ENCODE measurements at regions not wholly inside any gene's neighbourhood (a gene's known extent, or its start where the extent isn't known, plus 50 kb on each side); places are given as distances from the start of the nearest gene placed in this dataset.
"Not testable (repeated sequence)": the region's sequence is repeated elsewhere in the genome, so short reads cannot be mapped to it uniquely, and the experiment has no call there.

DNA sequence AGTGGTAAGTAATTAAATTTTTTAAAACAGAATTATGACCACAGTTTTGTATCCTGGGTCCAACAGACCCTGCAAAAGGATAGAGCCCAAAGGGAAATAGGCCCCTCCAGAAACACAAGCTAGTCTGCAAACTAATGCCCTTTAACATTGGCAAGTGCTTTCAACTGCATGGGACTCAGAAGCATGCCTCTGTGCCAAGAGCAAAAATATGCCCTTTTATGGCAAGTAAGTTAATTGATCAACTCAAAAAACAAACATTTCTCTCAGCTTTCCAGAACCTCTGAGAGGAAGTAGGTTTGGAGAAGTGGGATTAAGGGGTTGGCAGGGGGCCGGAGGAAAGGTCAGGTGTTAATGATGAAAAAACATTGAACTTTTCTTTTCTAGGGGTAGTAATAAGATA is 186.6 kb upstream of the PRSS1 start:
- Histone ChIP-seq H3K9me2 (ENCODE audit: insufficient read depth) (no peaks in the 10 kb centered on the region), H3K4me2 (ENCODE audit: low read length) (no peak overlapping the region), H3K9me3 (ENCODE audit: control insufficient read depth in 1 of 2, insufficient read depth in 1 of 2, low read depth in 1 of 2, low read length in 2 of 2) (no peaks in the 10 kb centered on the region), H2AFZ (ENCODE audit: low read depth, low read length, poor library complexity, severe bottlenecking) (no peak overlapping the region), H3K4me1 (ENCODE audit: control insufficient read depth in 1 of 2, insufficient read depth in 2 of 2, low read length in 2 of 2) (peaks cover 1 to 7% of the 10 kb centered on the region in 2 experiments), H3K9ac (ENCODE audit: low read length) (no peak overlapping the region), H3K79me2 (ENCODE audit: insufficient read depth, low read length) (no peaks in the 10 kb centered on the region), H3K27ac (ENCODE audit: low read depth, low read length) (no peak overlapping the region), H3K4me3 (replicated peaks in 1 of 2; ENCODE audit: low read depth in 1 of 2, low read length in 2 of 2) (no peak overlapping the region), H3K27me3 (ENCODE audit: insufficient read depth, low read length) (no peaks in the 10 kb centered on the region), H4K20me1 (ENCODE audit: insufficient read depth) (no peaks in the 10 kb centered on the region), H3K36me3 (ENCODE audit: control insufficient read depth in 1 of 2, insufficient read depth in 2 of 2, low read length in 2 of 2) (no peaks in the 10 kb centered on the region)
- no TSS peak for BruUV-seq (replicated peaks)
- DNase-seq (ENCODE audit: low read depth, low spot score) = no peak
- ChIA-PET POLR2A (no interaction called here), RAD21 (ENCODE audit: low non-redundant PET in 1 of 2, low total read pairs in 2 of 2, uncharacterized antibody in 2 of 2, unreplicated experiment in 2 of 2) (no interaction called here), CTCF (interaction anchor here (1.1 to 1.4 kb wide), 3 partner anchors 21 to 25 kb away, joined by 3 to 4 read pairs (median 4); no protein-coding TSS in a partner anchor)
- TF ChIP-seq YY1 (IDR thresholded peaks at IDR 0.05; ENCODE audit: extremely low read depth, insufficient replicate concordance, low read depth, low read length) (no peak), SIN3A (IDR thresholded peaks at IDR 0.05; ENCODE audit: low read depth) (no peak), CEBPB (IDR thresholded peaks at IDR 0.05; ENCODE audit: low read depth) (no peak), ZFX (IDR thresholded peaks at IDR 0.05) (no peak), CBX3 (IDR thresholded peaks at IDR 0.05; ENCODE audit: low read depth) (no peak), POLR2A (IDR thresholded peaks at IDR 0.05; ENCODE audit: borderline replicate concordance, extremely low read depth, insufficient read depth, insufficient read length) (no peak), TCF7L2 (IDR thresholded peaks at IDR 0.05; ENCODE audit: borderline replicate concordance, extremely low read depth, insufficient read depth, insufficient read length) (no peak), FOSL1 (IDR thresholded peaks at IDR 0.05; ENCODE audit: low read depth) (no peak), ZNF274 (IDR thresholded peaks at IDR 0.05; ENCODE audit: low read depth, low read length) (no peak), SP1 (IDR thresholded peaks at IDR 0.05; ENCODE audit: low read depth) (no peak), SRF (IDR thresholded peaks at IDR 0.05; ENCODE audit: low read depth) (no peak), RAD21 (IDR thresholded peaks at IDR 0.05; ENCODE audit: low read depth) (no peak)
- TF ChIP-seq, protein P1, sequence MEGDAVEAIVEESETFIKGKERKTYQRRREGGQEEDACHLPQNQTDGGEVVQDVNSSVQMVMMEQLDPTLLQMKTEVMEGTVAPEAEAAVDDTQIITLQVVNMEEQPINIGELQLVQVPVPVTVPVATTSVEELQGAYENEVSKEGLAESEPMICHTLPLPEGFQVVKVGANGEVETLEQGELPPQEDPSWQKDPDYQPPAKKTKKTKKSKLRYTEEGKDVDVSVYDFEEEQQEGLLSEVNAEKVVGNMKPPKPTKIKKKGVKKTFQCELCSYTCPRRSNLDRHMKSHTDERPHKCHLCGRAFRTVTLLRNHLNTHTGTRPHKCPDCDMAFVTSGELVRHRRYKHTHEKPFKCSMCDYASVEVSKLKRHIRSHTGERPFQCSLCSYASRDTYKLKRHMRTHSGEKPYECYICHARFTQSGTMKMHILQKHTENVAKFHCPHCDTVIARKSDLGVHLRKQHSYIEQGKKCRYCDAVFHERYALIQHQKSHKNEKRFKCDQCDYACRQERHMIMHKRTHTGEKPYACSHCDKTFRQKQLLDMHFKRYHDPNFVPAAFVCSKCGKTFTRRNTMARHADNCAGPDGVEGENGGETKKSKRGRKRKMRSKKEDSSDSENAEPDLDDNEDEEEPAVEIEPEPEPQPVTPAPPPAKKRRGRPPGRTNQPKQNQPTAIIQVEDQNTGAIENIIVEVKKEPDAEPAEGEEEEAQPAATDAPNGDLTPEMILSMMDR (IDR thresholded peaks at IDR 0.05 in 2 of 3, conservative IDR thresholded peaks at IDR 0.05 in 1 of 3; ENCODE audit: borderline replicate concordance in 1 of 3, insufficient read depth in 1 of 3, low read depth in 2 of 3, low read length in 2 of 3) = no peak
- TF ChIP-seq, protein P2, sequence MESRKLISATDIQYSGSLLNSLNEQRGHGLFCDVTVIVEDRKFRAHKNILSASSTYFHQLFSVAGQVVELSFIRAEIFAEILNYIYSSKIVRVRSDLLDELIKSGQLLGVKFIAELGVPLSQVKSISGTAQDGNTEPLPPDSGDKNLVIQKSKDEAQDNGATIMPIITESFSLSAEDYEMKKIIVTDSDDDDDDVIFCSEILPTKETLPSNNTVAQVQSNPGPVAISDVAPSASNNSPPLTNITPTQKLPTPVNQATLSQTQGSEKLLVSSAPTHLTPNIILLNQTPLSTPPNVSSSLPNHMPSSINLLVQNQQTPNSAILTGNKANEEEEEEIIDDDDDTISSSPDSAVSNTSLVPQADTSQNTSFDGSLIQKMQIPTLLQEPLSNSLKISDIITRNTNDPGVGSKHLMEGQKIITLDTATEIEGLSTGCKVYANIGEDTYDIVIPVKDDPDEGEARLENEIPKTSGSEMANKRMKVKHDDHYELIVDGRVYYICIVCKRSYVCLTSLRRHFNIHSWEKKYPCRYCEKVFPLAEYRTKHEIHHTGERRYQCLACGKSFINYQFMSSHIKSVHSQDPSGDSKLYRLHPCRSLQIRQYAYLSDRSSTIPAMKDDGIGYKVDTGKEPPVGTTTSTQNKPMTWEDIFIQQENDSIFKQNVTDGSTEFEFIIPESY (IDR thresholded peaks at IDR 0.05; ENCODE audit: extremely low read depth, insufficient replicate concordance, low read length) = no peak
- TF ChIP-seq, protein P3, sequence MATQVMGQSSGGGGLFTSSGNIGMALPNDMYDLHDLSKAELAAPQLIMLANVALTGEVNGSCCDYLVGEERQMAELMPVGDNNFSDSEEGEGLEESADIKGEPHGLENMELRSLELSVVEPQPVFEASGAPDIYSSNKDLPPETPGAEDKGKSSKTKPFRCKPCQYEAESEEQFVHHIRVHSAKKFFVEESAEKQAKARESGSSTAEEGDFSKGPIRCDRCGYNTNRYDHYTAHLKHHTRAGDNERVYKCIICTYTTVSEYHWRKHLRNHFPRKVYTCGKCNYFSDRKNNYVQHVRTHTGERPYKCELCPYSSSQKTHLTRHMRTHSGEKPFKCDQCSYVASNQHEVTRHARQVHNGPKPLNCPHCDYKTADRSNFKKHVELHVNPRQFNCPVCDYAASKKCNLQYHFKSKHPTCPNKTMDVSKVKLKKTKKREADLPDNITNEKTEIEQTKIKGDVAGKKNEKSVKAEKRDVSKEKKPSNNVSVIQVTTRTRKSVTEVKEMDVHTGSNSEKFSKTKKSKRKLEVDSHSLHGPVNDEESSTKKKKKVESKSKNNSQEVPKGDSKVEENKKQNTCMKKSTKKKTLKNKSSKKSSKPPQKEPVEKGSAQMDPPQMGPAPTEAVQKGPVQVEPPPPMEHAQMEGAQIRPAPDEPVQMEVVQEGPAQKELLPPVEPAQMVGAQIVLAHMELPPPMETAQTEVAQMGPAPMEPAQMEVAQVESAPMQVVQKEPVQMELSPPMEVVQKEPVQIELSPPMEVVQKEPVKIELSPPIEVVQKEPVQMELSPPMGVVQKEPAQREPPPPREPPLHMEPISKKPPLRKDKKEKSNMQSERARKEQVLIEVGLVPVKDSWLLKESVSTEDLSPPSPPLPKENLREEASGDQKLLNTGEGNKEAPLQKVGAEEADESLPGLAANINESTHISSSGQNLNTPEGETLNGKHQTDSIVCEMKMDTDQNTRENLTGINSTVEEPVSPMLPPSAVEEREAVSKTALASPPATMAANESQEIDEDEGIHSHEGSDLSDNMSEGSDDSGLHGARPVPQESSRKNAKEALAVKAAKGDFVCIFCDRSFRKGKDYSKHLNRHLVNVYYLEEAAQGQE (IDR thresholded peaks at IDR 0.05; ENCODE audit: low read depth) = no peak
- no peak for ATAC-seq
- intact Hi-C loops (cut with micrococcal nuclease) = no loop called here

DNA sequence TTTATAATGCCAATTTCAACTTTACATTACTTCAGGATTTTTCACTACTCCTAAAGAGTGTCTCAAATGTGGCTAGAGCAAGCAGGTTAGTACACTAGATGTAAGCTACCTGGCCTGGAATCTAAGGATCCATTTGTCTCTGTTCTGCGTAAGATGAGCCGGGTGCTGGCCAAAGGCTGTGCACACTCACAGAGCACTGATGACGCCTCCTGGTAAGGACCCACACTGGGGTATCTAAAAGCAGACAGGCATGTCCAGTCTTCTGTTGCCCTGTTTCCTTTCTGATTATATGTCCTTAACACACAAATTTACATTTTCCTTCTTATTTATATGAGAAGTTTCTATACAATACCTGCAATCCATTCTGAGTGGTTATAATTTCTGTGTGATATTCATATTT is 187.9 kb upstream of the PRSS1 start:
- H3K36me3 ChIP-seq (ENCODE audit: control insufficient read depth in 1 of 2, insufficient read depth in 2 of 2, low read length in 2 of 2); H3K79me2 ChIP-seq (ENCODE audit: insufficient read depth, low read length); DNase-seq (ENCODE audit: low read depth, low spot score); CTCF ChIA-PET; H2AFZ ChIP-seq (ENCODE audit: low read depth, low read length, poor library complexity, severe bottlenecking); H4K20me1 ChIP-seq (ENCODE audit: insufficient read depth); H3K9me3 ChIP-seq (ENCODE audit: control insufficient read depth in 1 of 2, insufficient read depth in 1 of 2, low read depth in 1 of 2, low read length in 2 of 2); intact Hi-C loops (cut with micrococcal nuclease); H3K27ac ChIP-seq (ENCODE audit: low read depth, low read length); POLR2A ChIA-PET; BruUV-seq (replicated peaks); ATAC-seq; H3K27me3 ChIP-seq (ENCODE audit: insufficient read depth, low read length); RAD21 ChIA-PET (ENCODE audit: low non-redundant PET in 1 of 2, low total read pairs in 2 of 2, uncharacterized antibody in 2 of 2, unreplicated experiment in 2 of 2); H3K9me2 ChIP-seq (ENCODE audit: insufficient read depth); H3K9ac ChIP-seq (ENCODE audit: low read length); H3K4me2 ChIP-seq (ENCODE audit: low read length); H3K4me3 ChIP-seq (replicated peaks in 1 of 2; ENCODE audit: low read depth in 1 of 2, low read length in 2 of 2): not testable (repeated sequence)
- peaks cover 12 to 18% of the 10 kb centered on the region in 2 experiments for H3K4me1 ChIP-seq (ENCODE audit: control insufficient read depth in 1 of 2, insufficient read depth in 2 of 2, low read length in 2 of 2)

All from HCT116 (cell line).